ENCODE measurements at regions not wholly inside any gene's neighbourhood (a gene's known extent, or its start where the extent isn't known, plus 50 kb on each side); places are given as distances from the start of the nearest gene placed in this dataset.

GRCh38 chr4:36013206-36013605 is 231.1 kb downstream of the ARAP2 start:
- H3K9me3 ChIP-seq (ENCODE audit: control insufficient read depth, low read length), result no peaks in the 10 kb centered on the region
- H3K27me3 ChIP-seq (replicated peaks; ENCODE audit: control insufficient read depth, insufficient read depth, low read length), result no peaks in the 10 kb centered on the region
- no peaks in the 10 kb centered on the region for H3K4me1 ChIP-seq (ENCODE audit: control insufficient read depth, insufficient read depth, low read length)
- no peak overlapping the region for H3K4me3 ChIP-seq (ENCODE audit: low read length)
- H3K9ac ChIP-seq (ENCODE audit: low read length), result no peak overlapping the region
- no peaks in the 10 kb centered on the region for H3K36me3 ChIP-seq (ENCODE audit: control insufficient read depth, insufficient read depth, low read length, severe bottlenecking)
- no peak for DNase-seq (ENCODE audit: low read depth)

All from adipocyte (in vitro differentiated cells).